Neural cell (in vitro differentiated cells): ENCODE measurements at regions not wholly inside any gene's neighbourhood (a gene's known extent, or its start where the extent isn't known, plus 50 kb on each side); places are given as distances from the start of the nearest gene placed in this dataset.
A peak's percentile ranks its signal among the peaks of the same experiment; 100 is the strongest.

Experiments used
- H2AFZ ChIP-seq: fragments of 200-600, 300-800 bp; sonication (generic), shearing (Covaris generic); 2 replicates; pipeline ENCODE4 v1.6.0; 2014; ENCODE audit warnings: low read depth, mild to moderate bottlenecking, antibody characterized with exemption, low read length, moderate library complexity
- H3F3A ChIP-seq: fragments of 200-600 bp; shearing (Covaris generic); 2 replicates; pipeline ENCODE4 v1.6.1; 2016; ENCODE audit warnings: mild to moderate bottlenecking, moderate library complexity, mixed read lengths, antibody characterized with exemption, low read length; ENCODE audit not compliant: insufficient read depth, poor library complexity, severe bottlenecking
- H3K27ac ChIP-seq: fragments of 200-600, 300-800 bp; sonication (generic), shearing (Covaris generic); 2 replicates; pipeline ENCODE4 v1.5.1; 2014; ENCODE audit warnings: mild to moderate bottlenecking, low read length, moderate library complexity
- H3K27me3 ChIP-seq: fragments of 300-800, 200-600 bp; sonication (generic), shearing (Covaris generic); 2 replicates; pipeline ENCODE4 v1.6.0; 2014; ENCODE audit warnings: mild to moderate bottlenecking, low read depth, low read length, moderate library complexity; ENCODE audit not compliant: insufficient read depth
- H3K36me3 ChIP-seq: fragments of 300-800, 200-600 bp; sonication (generic), shearing (Covaris generic); 2 replicates; pipeline ENCODE4 v1.5.1; 2014; ENCODE audit warnings: mild to moderate bottlenecking, antibody characterized with exemption, low read length, moderate library complexity; ENCODE audit not compliant: insufficient read depth
- H3K4me2 ChIP-seq: fragments of 300-800, 200-600 bp; sonication (generic), shearing (Covaris generic); 2 replicates; pipeline ENCODE4 v1.6.0; 2014; ENCODE audit warnings: mild to moderate bottlenecking, low read length
- H3K4me3 ChIP-seq: fragments of 300-800, 200-600 bp; sonication (generic), shearing (Covaris generic); 2 replicates; pipeline ENCODE4 v1.5.1; 2014; ENCODE audit warnings: mild to moderate bottlenecking, low read length, moderate library complexity
- H3K79me2 ChIP-seq: fragments of 200-600 bp; shearing (Covaris generic); replicated peaks from 2 replicates; pipeline ENCODE4 v1.6.0; 2014; ENCODE audit warnings: mild to moderate bottlenecking, low read length, moderate library complexity; ENCODE audit not compliant: insufficient read depth
- H3K9ac ChIP-seq: fragments of 300-800, 200-600 bp; sonication (generic), shearing (Covaris generic); 2 replicates; pipeline ENCODE4 v1.6.1; 2016; ENCODE audit warnings: mild to moderate bottlenecking, low read length, mixed read lengths
- H3K9me2 ChIP-seq: fragments of 200-600 bp; shearing (Covaris generic); 2 replicates; pipeline ENCODE4 v1.6.1; 2016; ENCODE audit warnings: mild to moderate bottlenecking, low read length, mixed read lengths; ENCODE audit not compliant: insufficient read depth
- H3K9me3 ChIP-seq: fragments of 200-600, 300-800 bp; sonication (generic), shearing (Covaris generic); 2 replicates; pipeline ENCODE4 v1.6.1; 2016; ENCODE audit warnings: mild to moderate bottlenecking, mixed run types, low read length, moderate library complexity, mixed read lengths
- H4K20me1 ChIP-seq: fragments of 200-600 bp; shearing (Covaris generic); 2 replicates; pipeline ENCODE4 v1.6.1; 2016; ENCODE audit warnings: mild to moderate bottlenecking, mixed run types; ENCODE audit not compliant: insufficient read depth
- EP300 ChIP-seq: fragments of 450-650 bp; conservative IDR thresholded peaks from 2 replicates; pipeline ENCODE4 v1.6.1; 2014; ENCODE audit warnings: antibody characterized with exemption, mild to moderate bottlenecking, moderate library complexity; ENCODE audit not compliant: poor library complexity, severe bottlenecking
- EZH2 ChIP-seq: fragments of 200-600, 300-800 bp; shearing (Covaris generic), sonication (generic); IDR thresholded peaks from 2 replicates; pipeline ENCODE4 v1.6.1; 2014; ENCODE audit warnings: antibody characterized with exemption, low read length, borderline replicate concordance, mild to moderate bottlenecking; ENCODE audit not compliant: insufficient read depth, poor library complexity, severe bottlenecking
- MXI1 ChIP-seq: fragments of 450-650 bp; conservative IDR thresholded peaks from 2 replicates; pipeline ENCODE4 v1.6.1; 2014; ENCODE audit warnings: antibody characterized with exemption, mild to moderate bottlenecking; ENCODE audit not compliant: poor library complexity, severe bottlenecking
- POLR2AphosphoS5 ChIP-seq: IDR thresholded peaks from 2 replicates; pipeline ENCODE4 v1.6.1; 2012
- RAD21 ChIP-seq: fragments of 450-650 bp; conservative IDR thresholded peaks from 2 replicates; pipeline ENCODE4 v1.6.1; 2014; ENCODE audit warnings: antibody characterized with exemption, mild to moderate bottlenecking, moderate library complexity
- SMC3 ChIP-seq: fragments of 450-650 bp; conservative IDR thresholded peaks from 2 replicates; pipeline ENCODE4 v1.6.1; 2014; ENCODE audit warnings: antibody characterized with exemption, mild to moderate bottlenecking, moderate library complexity; ENCODE audit not compliant: poor library complexity
- TAF1 ChIP-seq: IDR thresholded peaks from 2 replicates; pipeline ENCODE4 v1.6.1; 2012; ENCODE audit warnings: low read depth
- TF ChIP-seq, protein P1 (sequence below): IDR thresholded peaks from 2 replicates; pipeline ENCODE4 v1.6.1; 2012; ENCODE audit warnings: borderline replicate concordance
- TF ChIP-seq, protein P2 (sequence below): fragments of 450-650 bp; IDR thresholded peaks from 2 replicates; pipeline ENCODE4 v1.5.1; 2014; ENCODE audit warnings: antibody characterized with exemption, mild to moderate bottlenecking, moderate library complexity; ENCODE audit not compliant: poor library complexity, severe bottlenecking

DNA sequence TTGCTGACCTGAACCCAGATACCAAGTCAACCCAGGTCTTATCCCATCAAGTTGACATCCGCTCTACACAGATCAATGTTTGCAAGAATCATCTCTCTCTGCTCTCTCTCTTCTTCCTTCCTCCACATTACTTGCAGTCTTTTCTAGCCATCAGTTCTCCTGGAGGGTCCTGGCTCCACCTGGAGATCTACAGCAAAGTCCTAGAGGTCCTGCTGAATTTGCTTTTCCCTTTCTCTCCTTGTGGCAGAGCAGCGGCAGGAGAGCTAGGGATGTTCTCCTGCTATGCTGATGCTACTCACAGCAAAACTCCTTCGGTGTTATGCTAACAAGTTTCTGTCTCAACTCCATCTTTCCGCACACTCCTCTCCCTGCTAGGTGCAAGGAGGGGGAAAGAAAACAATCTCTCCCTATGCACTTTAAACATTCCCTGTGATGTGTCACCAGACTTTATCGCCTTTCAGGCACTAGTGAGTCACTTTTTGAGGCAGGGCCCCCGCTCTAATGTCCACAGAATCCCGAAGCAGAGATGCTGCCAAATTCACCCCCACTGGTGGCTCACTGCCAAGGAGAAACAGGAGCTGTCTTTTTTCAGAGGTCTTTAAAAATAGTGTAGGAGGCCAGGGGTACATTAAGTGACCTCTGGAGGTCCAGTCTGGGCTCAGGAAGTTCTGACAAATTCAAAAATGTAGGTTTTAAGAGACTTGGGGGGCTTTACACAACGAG is 62.6 kb downstream of the FAM50B start (continued):
- TF ChIP-seq, protein P1, sequence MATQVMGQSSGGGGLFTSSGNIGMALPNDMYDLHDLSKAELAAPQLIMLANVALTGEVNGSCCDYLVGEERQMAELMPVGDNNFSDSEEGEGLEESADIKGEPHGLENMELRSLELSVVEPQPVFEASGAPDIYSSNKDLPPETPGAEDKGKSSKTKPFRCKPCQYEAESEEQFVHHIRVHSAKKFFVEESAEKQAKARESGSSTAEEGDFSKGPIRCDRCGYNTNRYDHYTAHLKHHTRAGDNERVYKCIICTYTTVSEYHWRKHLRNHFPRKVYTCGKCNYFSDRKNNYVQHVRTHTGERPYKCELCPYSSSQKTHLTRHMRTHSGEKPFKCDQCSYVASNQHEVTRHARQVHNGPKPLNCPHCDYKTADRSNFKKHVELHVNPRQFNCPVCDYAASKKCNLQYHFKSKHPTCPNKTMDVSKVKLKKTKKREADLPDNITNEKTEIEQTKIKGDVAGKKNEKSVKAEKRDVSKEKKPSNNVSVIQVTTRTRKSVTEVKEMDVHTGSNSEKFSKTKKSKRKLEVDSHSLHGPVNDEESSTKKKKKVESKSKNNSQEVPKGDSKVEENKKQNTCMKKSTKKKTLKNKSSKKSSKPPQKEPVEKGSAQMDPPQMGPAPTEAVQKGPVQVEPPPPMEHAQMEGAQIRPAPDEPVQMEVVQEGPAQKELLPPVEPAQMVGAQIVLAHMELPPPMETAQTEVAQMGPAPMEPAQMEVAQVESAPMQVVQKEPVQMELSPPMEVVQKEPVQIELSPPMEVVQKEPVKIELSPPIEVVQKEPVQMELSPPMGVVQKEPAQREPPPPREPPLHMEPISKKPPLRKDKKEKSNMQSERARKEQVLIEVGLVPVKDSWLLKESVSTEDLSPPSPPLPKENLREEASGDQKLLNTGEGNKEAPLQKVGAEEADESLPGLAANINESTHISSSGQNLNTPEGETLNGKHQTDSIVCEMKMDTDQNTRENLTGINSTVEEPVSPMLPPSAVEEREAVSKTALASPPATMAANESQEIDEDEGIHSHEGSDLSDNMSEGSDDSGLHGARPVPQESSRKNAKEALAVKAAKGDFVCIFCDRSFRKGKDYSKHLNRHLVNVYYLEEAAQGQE = no peak
- no peak for TF ChIP-seq TAF1
- TF ChIP-seq SMC3 = no peak
- no peak for TF ChIP-seq EP300

- no peaks in the 10 kb centered on the region for H3K9me2 ChIP-seq
- peak overlapping the region; percentile 70 for H3K27ac ChIP-seq
- TF ChIP-seq POLR2AphosphoS5 = peak; percentile 28
- TF ChIP-seq MXI1 = no peak
- no peak overlapping the region for H3K4me3 ChIP-seq
- peak overlapping the region; percentile 22 for H3K9ac ChIP-seq
- H2AFZ ChIP-seq = no peak overlapping the region
- no peaks in the 10 kb centered on the region for H3K9me3 ChIP-seq
- no peaks in the 10 kb centered on the region for H3K79me2 ChIP-seq
- H3K27me3 ChIP-seq = no peaks in the 10 kb centered on the region
- H3K4me2 ChIP-seq = no peak overlapping the region
- no peaks in the 10 kb centered on the region for H3F3A ChIP-seq
- no peaks in the 10 kb centered on the region for H3K36me3 ChIP-seq
- H4K20me1 ChIP-seq = no peaks in the 10 kb centered on the region
These were observed 63.3 kb downstream of the FAM50B start for GRCh38 chr6:3912361-3913076.

DNA sequence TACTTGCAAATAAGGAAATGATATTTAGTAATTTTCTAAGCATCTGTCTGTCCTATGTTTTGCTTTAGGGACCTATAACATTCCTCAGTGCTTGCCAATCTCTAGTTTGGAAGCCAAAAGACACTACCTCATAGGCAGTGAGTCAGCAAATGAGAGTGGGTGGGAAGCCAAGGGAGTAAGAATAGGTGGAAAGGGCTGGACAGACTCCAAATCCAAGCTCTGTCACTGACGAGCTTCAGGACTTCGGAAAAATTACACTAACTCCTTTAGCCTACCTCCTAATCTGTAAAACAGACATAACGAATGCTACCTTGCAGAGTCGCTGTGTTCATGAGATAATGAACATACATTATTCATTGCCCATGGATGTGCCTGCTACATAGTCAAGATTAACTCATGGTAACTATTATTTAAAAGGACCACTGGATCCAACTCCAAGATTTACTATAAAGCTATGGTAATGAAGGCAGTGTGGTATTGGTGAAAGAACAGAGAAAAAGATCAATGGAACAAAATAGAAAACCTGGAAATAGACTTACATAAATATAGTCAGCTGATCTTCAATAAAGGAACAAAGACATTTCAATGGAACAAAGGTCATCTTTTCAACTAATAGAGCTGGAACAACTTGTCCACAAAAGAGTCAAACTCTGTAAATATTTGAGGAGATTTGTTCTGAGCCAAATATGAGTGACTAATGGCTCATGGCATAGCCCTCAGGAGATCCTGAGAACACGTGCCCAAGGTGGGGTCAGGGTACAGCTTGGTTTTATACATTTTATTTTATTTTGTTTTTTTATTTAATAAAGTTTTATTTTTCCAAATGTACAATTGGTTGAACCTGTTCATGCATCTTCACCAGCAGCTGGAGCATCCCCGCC is 64.1 kb downstream of the FAM50B start:
- peak overlapping the region; percentile 70 for H3K27ac ChIP-seq
- no peaks in the 10 kb centered on the region for H3K79me2 ChIP-seq
- peak overlapping the region; percentile 22 for H3K9ac ChIP-seq
- H3K27me3 ChIP-seq = no peaks in the 10 kb centered on the region
- no peaks in the 10 kb centered on the region for H4K20me1 ChIP-seq
- no peak overlapping the region for H3K4me2 ChIP-seq
- TF ChIP-seq EZH2 (no peak), SMC3 (no peak), TAF1 (no peak), MXI1 (no peak), RAD21 (no peak), EP300 (no peak), POLR2AphosphoS5 (no peak)
- TF ChIP-seq, protein P2, sequence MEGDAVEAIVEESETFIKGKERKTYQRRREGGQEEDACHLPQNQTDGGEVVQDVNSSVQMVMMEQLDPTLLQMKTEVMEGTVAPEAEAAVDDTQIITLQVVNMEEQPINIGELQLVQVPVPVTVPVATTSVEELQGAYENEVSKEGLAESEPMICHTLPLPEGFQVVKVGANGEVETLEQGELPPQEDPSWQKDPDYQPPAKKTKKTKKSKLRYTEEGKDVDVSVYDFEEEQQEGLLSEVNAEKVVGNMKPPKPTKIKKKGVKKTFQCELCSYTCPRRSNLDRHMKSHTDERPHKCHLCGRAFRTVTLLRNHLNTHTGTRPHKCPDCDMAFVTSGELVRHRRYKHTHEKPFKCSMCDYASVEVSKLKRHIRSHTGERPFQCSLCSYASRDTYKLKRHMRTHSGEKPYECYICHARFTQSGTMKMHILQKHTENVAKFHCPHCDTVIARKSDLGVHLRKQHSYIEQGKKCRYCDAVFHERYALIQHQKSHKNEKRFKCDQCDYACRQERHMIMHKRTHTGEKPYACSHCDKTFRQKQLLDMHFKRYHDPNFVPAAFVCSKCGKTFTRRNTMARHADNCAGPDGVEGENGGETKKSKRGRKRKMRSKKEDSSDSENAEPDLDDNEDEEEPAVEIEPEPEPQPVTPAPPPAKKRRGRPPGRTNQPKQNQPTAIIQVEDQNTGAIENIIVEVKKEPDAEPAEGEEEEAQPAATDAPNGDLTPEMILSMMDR = no peak
- TF ChIP-seq, protein P1 = no peak
- H3K9me3 ChIP-seq = no peaks in the 10 kb centered on the region
- no peak overlapping the region for H2AFZ ChIP-seq
- no peaks in the 10 kb centered on the region for H3K36me3 ChIP-seq
- H3F3A ChIP-seq = no peaks in the 10 kb centered on the region
- no peaks in the 10 kb centered on the region for H3K9me2 ChIP-seq
- no peak overlapping the region for H3K4me3 ChIP-seq
